ENCODE measurements at regions not wholly inside any gene's neighbourhood (a gene's known extent, or its start where the extent isn't known, plus 50 kb on each side); places are given as distances from the start of the nearest gene placed in this dataset.

GRCh38 chr9:3732077-3733038, 206.6 kb upstream of the RFX3 start:
- DNase-seq (ENCODE audit: insufficient read length, low spot score): peak; percentile 76
- no peak for FAIRE-seq

GRCh38 chr9:3730511-3730922, 204.7 kb upstream of the RFX3 start:
- no peak for FAIRE-seq
- DNase-seq (ENCODE audit: insufficient read length, low spot score): no peak

DNA sequence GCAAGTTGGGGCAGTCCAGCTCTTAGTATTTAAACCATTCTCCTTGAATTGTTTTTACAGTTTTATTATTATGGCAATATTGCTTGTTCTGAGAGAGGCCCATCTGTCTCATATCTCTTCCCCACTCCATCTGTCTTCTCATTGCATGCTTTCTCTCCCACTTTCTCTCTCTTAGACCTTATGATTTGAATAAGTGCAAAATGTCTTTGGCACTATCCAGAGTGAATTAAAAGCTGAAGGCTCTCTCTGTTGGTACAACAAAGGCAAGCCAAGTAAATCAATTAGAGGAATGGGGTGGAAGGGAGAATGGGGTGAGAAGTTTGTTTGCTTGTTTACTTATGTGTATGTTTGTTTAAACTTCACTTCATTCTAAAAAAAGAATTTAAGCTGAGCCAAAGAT, 195.3 kb upstream of the RFX3 start:
- FAIRE-seq (no peak), DNase-seq (ENCODE audit: insufficient read length, low spot score) (no peak)

- DNase-seq (ENCODE audit: insufficient read length, low spot score) (no peak), FAIRE-seq (no peak)
Observed at GRCh38 chr9:3719286-3719685, 193.5 kb upstream of the RFX3 start.

DNA sequence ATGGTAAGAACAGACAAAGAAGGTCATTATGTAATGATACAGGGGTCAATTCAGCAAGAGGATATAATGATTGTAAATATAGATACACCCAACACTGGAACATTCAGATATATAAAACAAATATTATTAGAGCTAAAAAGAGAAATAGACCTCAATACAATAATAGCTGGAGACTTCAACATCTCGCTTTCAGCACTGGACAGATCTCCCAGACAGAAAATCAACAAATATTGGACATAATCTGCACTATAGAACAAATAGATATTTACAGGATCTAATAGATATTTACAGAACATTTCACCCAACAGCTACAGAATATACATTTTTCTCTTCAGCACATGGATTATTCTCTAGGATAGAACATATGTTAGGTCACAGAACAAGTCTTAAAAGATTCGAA, 190.6 kb upstream of the RFX3 start:
- no peak for FAIRE-seq
- DNase-seq (ENCODE audit: insufficient read length, low spot score): no peak

DNA sequence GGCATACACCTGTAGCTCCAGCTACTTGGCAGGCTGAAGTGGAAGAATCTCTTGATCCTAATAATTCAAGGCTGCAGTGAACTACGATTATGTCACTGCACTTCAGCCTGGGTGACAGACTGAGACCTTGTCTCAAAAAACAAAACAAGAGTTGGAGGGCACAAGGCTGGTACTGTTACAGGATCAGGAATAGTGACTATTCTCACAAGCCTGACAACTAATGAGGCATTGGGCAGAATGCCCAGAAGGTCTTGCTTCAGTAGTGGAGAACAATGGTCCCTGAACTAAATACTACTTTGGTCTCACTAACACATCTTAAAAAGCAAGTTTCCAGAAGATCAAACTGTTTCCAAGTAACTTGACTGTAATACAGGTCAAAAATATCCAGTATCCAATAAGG, 182.9 kb upstream of the RFX3 start:
- no peak for FAIRE-seq
- DNase-seq (ENCODE audit: insufficient read length, low spot score): no peak

GRCh38 chr9:3704890-3705289, 179.1 kb upstream of the RFX3 start:
- DNase-seq (ENCODE audit: insufficient read length, low spot score) (no peak), FAIRE-seq (no peak)

GRCh38 chr9:3700772-3701171, 175.0 kb upstream of the RFX3 start:
- no peak for DNase-seq (ENCODE audit: insufficient read length, low spot score)
- FAIRE-seq: no peak

- FAIRE-seq (no peak), DNase-seq (ENCODE audit: insufficient read length, low spot score) (no peak)
Observed at GRCh38 chr9:3699883-3700282, 174.1 kb upstream of the RFX3 start.

- no peak for DNase-seq (ENCODE audit: insufficient read length, low spot score)
- FAIRE-seq: no peak
Observed at GRCh38 chr9:3698531-3698930, 172.7 kb upstream of the RFX3 start.

GRCh38 chr9:3698076-3698475, 172.3 kb upstream of the RFX3 start:
- DNase-seq (ENCODE audit: insufficient read length, low spot score): no peak
- no peak for FAIRE-seq

DNA sequence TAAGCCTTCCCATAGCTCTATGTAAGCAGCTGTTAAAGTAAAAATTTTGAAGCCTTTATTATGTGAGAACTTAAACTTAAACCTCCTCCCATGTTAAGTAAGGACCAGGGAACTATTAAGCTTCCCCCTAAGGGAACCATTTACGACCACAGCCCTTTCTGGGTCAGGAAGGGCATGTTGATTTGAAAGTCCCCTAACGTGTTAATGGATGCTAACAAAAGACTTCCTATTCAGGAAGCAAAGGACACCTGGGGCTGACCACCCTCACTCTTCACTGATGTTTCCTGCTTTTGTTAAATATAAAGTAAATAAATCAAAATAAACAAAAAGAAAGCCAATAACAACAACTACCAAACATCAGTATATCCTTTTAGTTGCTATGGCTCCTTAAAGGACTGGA, 170.6 kb upstream of the RFX3 start:
- FAIRE-seq (no peak), DNase-seq (ENCODE audit: insufficient read length, low spot score) (no peak)

- FAIRE-seq (no peak), DNase-seq (ENCODE audit: insufficient read length, low spot score) (no peak)
Observed at GRCh38 chr9:3692606-3693005, 166.8 kb upstream of the RFX3 start.

GRCh38 chr9:3689555-3689954, 163.8 kb upstream of the RFX3 start:
- DNase-seq (ENCODE audit: insufficient read length, low spot score): no peak
- no peak for FAIRE-seq

GRCh38 chr9:3687145-3687544, 161.3 kb upstream of the RFX3 start:
- DNase-seq (ENCODE audit: insufficient read length, low spot score) (no peak), FAIRE-seq (no peak)

- FAIRE-seq (no peak), DNase-seq (ENCODE audit: insufficient read length, low spot score) (no peak)
Observed at GRCh38 chr9:3682186-3682585, 156.4 kb upstream of the RFX3 start.

DNA sequence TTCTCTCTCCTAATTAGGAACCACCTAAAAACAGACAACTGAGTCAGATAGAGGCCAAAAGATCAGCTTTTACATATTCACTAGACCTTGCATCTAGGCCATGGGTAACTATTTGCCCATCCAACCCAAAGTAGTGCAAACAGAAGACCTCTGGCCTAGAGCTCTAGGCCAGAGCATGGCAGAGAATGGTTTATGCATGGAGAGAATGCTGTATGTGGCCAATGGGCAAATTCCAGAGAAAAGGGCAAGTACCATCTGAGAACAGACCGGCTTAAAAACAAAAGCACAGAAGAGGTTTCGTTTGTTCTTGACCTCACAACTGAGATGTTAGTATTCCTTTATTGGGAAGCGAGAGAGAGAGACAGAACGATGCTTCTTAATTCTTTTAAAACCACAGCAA, 151.7 kb upstream of the RFX3 start:
- FAIRE-seq (no peak), DNase-seq (ENCODE audit: insufficient read length, low spot score) (no peak)

DNA sequence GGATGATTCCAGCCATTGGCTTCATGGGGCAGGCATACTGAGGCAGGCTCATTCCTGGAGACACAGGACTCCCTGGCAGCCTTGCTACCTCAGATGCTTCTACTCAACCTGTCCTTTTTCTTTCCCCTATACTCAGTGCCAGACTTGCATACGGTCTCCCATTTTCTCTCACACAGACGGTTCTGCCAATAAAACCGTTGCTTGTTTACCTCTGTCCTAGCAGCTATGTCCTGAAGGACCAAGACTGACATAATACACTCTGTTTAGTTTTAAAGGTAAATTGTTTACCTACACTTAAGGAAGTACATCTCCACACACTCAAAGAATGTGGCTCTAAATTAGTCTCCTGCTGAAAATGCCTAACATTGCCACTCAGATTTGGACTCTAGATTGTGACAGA, 151.0 kb upstream of the RFX3 start:
- FAIRE-seq: no peak
- DNase-seq (ENCODE audit: insufficient read length, low spot score): no peak

- DNase-seq (ENCODE audit: insufficient read length, low spot score): no peak
Observed at GRCh38 chr9:3675946-3676345, 150.1 kb upstream of the RFX3 start.

GRCh38 chr9:3674561-3674960, 148.8 kb upstream of the RFX3 start:
- FAIRE-seq: no peak
- no peak for DNase-seq (ENCODE audit: insufficient read length, low spot score)

More at GRCh38 chr9:3675946-3676345, 150.1 kb upstream of the RFX3 start:
- FAIRE-seq: no peak

GRCh38 chr9:3672399-3672798, 146.6 kb upstream of the RFX3 start:
- no peak for FAIRE-seq

DNA sequence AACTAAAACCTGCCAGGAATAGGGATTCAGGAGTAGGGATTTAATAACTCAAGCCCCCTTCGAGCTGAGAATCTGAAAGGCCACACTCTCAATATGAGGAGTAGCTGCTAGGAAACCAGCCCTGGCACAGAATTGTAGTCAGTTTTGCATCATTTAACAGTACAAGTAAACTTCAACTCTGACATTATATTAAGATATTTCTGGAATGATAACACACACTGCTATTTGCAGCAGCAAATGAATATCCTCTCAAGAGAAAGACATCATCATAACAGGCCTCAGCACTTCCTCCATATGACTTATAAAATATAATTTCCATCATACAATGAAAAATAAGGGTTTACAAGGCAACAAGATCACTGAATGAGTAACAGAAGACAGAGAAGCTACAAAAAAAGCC, 138.2 kb upstream of the RFX3 start:
- no peak for FAIRE-seq
- DNase-seq (ENCODE audit: insufficient read length, low spot score): no peak

More at GRCh38 chr9:3672399-3672798, 146.6 kb upstream of the RFX3 start:
- DNase-seq (ENCODE audit: insufficient read length, low spot score): no peak

- DNase-seq (ENCODE audit: insufficient read length, low spot score) (no peak), FAIRE-seq (no peak)
Observed at GRCh38 chr9:3662671-3663070, 136.9 kb upstream of the RFX3 start.

Data from HTR-8/SVneo (cell line).